Small intestine (tissue), 7 donors: ENCODE measurements at regions not wholly inside any gene's neighbourhood (a gene's known extent, or its start where the extent isn't known, plus 50 kb on each side); places are given as distances from the start of the nearest gene placed in this dataset.

Experiments used
- DNase-seq, 2 donors: peaks; one replicate each; pipeline versions ENCODE4 v3.0.0 to v3.0.0-alpha.2; 2013
- FAIRE-seq: peaks from 2 replicates; lab custom pipeline; 2012; peaks lifted over from hg19 to GRCh38; lab: Jason Lieb, UNC
- H3K27ac ChIP-seq, 3 donors: one replicate each; pipeline ENCODE4 v1.5.1; 2013; ENCODE audit warnings: low read length in 2 of 3, mild to moderate bottlenecking in 2 of 3, control low read depth in 1 of 3, inconsistent platforms in 1 of 3, low read depth in 1 of 3, moderate library complexity in 1 of 3
- H3K27me3 ChIP-seq, 3 donors: one replicate each; pipeline ENCODE4 v1.6.1; 2013; ENCODE audit warnings: low read length in 3 of 3, inconsistent platforms in 1 of 3; ENCODE audit not compliant: control insufficient read depth in 3 of 3, insufficient read depth in 3 of 3
- H3K36me3 ChIP-seq, 3 donors: one replicate each; pipeline ENCODE4 v1.6.1; 2013; ENCODE audit warnings: low read length in 3 of 3, inconsistent platforms in 1 of 3, low read depth in 1 of 3, mild to moderate bottlenecking in 1 of 3, moderate library complexity in 1 of 3; ENCODE audit not compliant: control insufficient read depth in 3 of 3, insufficient read depth in 2 of 3
- H3K4me1 ChIP-seq, 3 donors: one replicate each; pipeline ENCODE4 v1.6.1; 2013; ENCODE audit warnings: low read length in 2 of 3, inconsistent platforms in 1 of 3, low read depth in 1 of 3, mild to moderate bottlenecking in 1 of 3, moderate library complexity in 1 of 3; ENCODE audit not compliant: control insufficient read depth in 3 of 3, insufficient read depth in 2 of 3
- H3K4me3 ChIP-seq, 3 donors: one replicate each; pipeline ENCODE4 v1.5.1; 2013; ENCODE audit warnings: low read length in 3 of 3, control low read depth in 1 of 3, inconsistent platforms in 1 of 3, low read depth in 1 of 3, mild to moderate bottlenecking in 1 of 3, moderate library complexity in 1 of 3
- H3K9me3 ChIP-seq, 2 donors: one replicate each; pipeline ENCODE4 v1.6.1; 2013; ENCODE audit warnings: low read depth in 1 of 2, low read length in 1 of 2; ENCODE audit not compliant: control insufficient read depth in 2 of 2, insufficient read depth in 1 of 2
- WGBS, 3 donors: extraction: QIAGEN DNeasy Blood & Tissue Kit; methylation state at CpG; one replicate each; pipeline ENCODE4 v1.1.7; 2013; 5-methylcytosine and 5-hydroxymethylcytosine counted together
- donor health status: healthy with polysubstance abuse.
- donor health status: control.
- donor health status: control.
- donor health status: Bipolar disorder and iron deficiency.
- donor health status: healthy.

DNA sequence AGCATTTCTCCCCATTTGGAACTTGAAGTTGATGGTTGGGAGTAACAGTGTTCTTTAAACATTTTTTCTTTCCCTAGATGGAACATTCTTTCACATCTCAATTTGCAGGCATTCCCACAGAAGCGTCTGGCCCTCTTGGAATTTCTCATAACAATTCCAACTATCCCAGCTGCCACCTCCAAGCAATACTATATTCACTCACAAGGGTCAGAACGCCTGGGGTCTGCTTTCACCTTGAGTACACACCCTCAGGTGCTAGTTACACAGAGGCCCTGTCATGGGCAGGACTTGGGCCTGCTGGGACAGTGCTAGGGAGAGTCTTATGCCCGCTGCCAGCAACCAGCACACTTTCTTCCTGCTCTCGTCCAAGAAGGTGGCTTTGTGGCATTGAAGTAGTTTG is 136.5 kb downstream of the JCAD start:
- Histone ChIP-seq H3K4me3 (no peak overlapping the region), H3K9me3 (peaks cover 0 to 4% of the 10 kb centered on the region in 2 donors), H3K36me3 (no peaks in the 10 kb centered on the region), H3K27me3 (no peaks in the 10 kb centered on the region), H3K27ac (no peak overlapping the region), H3K4me1 (no peaks in the 10 kb centered on the region)
- DNase-seq (no peak), FAIRE-seq (no peak)
- 62 to 68% (median 62%) methylated on average over 4 of the region's 4 CpGs for WGBS, 3 donors

DNA sequence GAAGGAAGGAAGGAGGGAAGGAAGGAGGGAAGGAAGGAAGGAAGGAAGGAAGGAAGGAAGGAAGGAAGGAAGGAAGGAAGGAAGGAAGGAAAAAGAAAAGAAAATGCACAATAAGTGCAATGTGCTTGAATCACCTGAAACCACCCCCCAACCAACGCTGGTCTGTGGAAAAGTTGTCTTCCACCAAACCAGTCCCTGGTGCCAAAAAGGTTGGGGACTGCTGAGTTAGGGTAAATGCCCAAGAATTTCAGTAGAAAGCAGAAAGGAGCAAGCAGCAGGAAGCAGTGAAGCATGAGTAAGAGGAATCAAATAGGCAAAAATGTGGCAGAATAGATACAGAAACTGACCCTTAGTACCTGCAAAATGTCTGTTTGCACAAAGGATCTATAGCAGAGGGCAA is 137.2 kb downstream of the JCAD start:
- Histone ChIP-seq H3K36me3 (no peaks in the 10 kb centered on the region), H3K4me3 (no peak overlapping the region), H3K4me1 (no peaks in the 10 kb centered on the region), H3K9me3 (peaks cover 0 to 3% of the 10 kb centered on the region in 2 donors), H3K27me3 (no peaks in the 10 kb centered on the region), H3K27ac (no peak overlapping the region)
- WGBS, 3 donors, result 43 to 66% (median 63%) methylated on average over 1 of the region's 1 CpG
- no peak for FAIRE-seq
- DNase-seq, result no peak

- no peaks in the 10 kb centered on the region for H3K9me3 ChIP-seq
- H3K4me1 ChIP-seq, result no peaks in the 10 kb centered on the region
- DNase-seq, result no peak
- no peak for FAIRE-seq
- no peaks in the 10 kb centered on the region for H3K36me3 ChIP-seq
- 67 to 69% (median 67%) methylated on average over 6 to 7 of the region's 7 CpGs for WGBS, 3 donors
- H3K27ac ChIP-seq, result no peak overlapping the region
- H3K27me3 ChIP-seq, result no peaks in the 10 kb centered on the region
- no peak overlapping the region for H3K4me3 ChIP-seq
Observed at GRCh38 chr10:29921071-29921446, 138.3 kb downstream of the JCAD start.

- Histone ChIP-seq H3K27ac (no peak overlapping the region), H3K4me1 (no peaks in the 10 kb centered on the region), H3K36me3 (no peaks in the 10 kb centered on the region), H3K4me3 (no peak overlapping the region), H3K9me3 (no peaks in the 10 kb centered on the region), H3K27me3 (no peaks in the 10 kb centered on the region)
- DNase-seq (no peak), FAIRE-seq (no peak)
- 59 to 80% (median 61%) methylated on average over 9 of the region's 9 CpGs for WGBS, 3 donors
Observed at GRCh38 chr10:29920408-29921070, 138.8 kb downstream of the JCAD start.

GRCh38 chr10:29918623-29919400 is 140.6 kb downstream of the JCAD start:
- Histone ChIP-seq H3K4me1 (no peaks in the 10 kb centered on the region), H3K36me3 (no peaks in the 10 kb centered on the region), H3K4me3 (no peak overlapping the region), H3K27me3 (no peaks in the 10 kb centered on the region), H3K27ac (no peak overlapping the region), H3K9me3 (no peaks in the 10 kb centered on the region)
- DNase-seq, result no peak
- FAIRE-seq, result no peak
- WGBS, 3 donors, result 44 to 61% (median 48%) methylated on average over 3 of the region's 3 CpGs

- H3K27ac ChIP-seq, result no peak overlapping the region
Observed at GRCh38 chr10:29917311-29917710, 142.1 kb downstream of the JCAD start.

DNA sequence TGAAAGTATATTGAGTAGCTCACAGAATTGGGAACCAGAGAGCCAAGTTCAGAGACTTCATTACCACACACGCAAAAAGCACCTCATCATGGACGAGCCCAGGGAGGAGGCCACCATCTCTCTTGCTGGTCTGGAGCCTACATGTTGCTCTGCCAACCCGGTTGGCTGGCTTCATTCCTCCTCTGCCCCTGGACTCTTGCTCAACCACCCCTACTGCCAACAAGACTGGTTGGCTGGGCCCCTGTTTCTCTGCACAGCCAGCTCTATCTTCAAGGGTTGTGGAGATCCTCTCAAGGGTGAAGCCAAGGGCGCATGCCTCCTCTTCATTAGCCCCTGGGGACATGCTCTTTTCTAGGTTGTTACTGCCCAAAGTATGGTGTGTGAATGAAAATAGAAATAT is 142.7 kb downstream of the JCAD start:
- Histone ChIP-seq H3K4me3 (no peak overlapping the region), H3K27ac (no peak overlapping the region), H3K9me3 (no peaks in the 10 kb centered on the region), H3K36me3 (no peaks in the 10 kb centered on the region), H3K27me3 (no peaks in the 10 kb centered on the region), H3K4me1 (no peaks in the 10 kb centered on the region)
- DNase-seq (no peak), FAIRE-seq (no peak)
- WGBS, 3 donors, result 91 to 96% (median 92%) methylated on average over 4 of the region's 4 CpGs

More at GRCh38 chr10:29917311-29917710, 142.1 kb downstream of the JCAD start:
- Histone ChIP-seq H3K27me3 (no peaks in the 10 kb centered on the region), H3K36me3 (no peaks in the 10 kb centered on the region), H3K4me1 (no peaks in the 10 kb centered on the region), H3K9me3 (no peaks in the 10 kb centered on the region), H3K4me3 (no peak overlapping the region)
- FAIRE-seq, result no peak
- DNase-seq, result no peak
- WGBS, 3 donors, result 81 to 89% (median 89%) methylated on average over 4 of the region's 4 CpGs

GRCh38 chr10:29914986-29915785 is 144.2 kb downstream of the JCAD start:
- no peaks in the 10 kb centered on the region for H3K36me3 ChIP-seq
- H3K4me3 ChIP-seq, result no peak overlapping the region
- FAIRE-seq, result no peak
- no peak overlapping the region for H3K27ac ChIP-seq
- H3K9me3 ChIP-seq, result no peaks in the 10 kb centered on the region
- DNase-seq, result no peak
- no peaks in the 10 kb centered on the region for H3K4me1 ChIP-seq
- 75 to 88% (median 81%) methylated on average over 3 of the region's 3 CpGs for WGBS, 3 donors
- peaks cover 0 to 4% (median 0%) of the 10 kb centered on the region in 3 donors for H3K27me3 ChIP-seq
